ENCODE measurements at regions not wholly inside any gene's neighbourhood (a gene's known extent, or its start where the extent isn't known, plus 50 kb on each side); places are given as distances from the start of the nearest gene placed in this dataset.
A peak's percentile ranks its signal among the peaks of the same experiment; 100 is the strongest.

- Histone ChIP-seq H3K36me3 (ENCODE audit: control insufficient read depth in 2 of 3, insufficient read depth in 3 of 3, low read length in 3 of 3) (no peaks in the 10 kb centered on the region), H3K4me3 (ENCODE audit: low read length in 3 of 3) (no peak overlapping the region), H3K9ac (ENCODE audit: low read length in 3 of 3) (no peak overlapping the region), H3K9me3 (ENCODE audit: control insufficient read depth in 2 of 3, insufficient read depth in 1 of 3, low read length in 3 of 3) (no peaks in the 10 kb centered on the region), H3K27ac (ENCODE audit: low read depth in 2 of 2, low read length in 2 of 2) (no peak overlapping the region), H3K4me1 (ENCODE audit: control insufficient read depth in 2 of 3, insufficient read depth in 2 of 3, low read depth in 1 of 3, low read length in 3 of 3) (no peaks in the 10 kb centered on the region), H3K27me3 (ENCODE audit: control insufficient read depth, insufficient read depth, low read length) (no peaks in the 10 kb centered on the region)
- intact Hi-C loops (cut with DNase I) = no loop called here
- no peak for TF ChIP-seq CTCF (IDR thresholded peaks at IDR 0.05; ENCODE audit: borderline replicate concordance, extremely low read depth, insufficient read depth)
- no peak for FAIRE-seq
- DNase-seq = no peak
Measured at GRCh38 chr20:60354024-60354580, 395.9 kb downstream of the CDH26 start.

GRCh38 chr20:60358101-60358500, 399.9 kb downstream of the CDH26 start:
- peak in 1 of 5 donors; percentile 8 for DNase-seq
- intact Hi-C loops (cut with DNase I) = no loop called here
- Histone ChIP-seq H3K9me3 (ENCODE audit: control insufficient read depth in 2 of 3, insufficient read depth in 1 of 3, low read length in 3 of 3) (no peaks in the 10 kb centered on the region), H3K36me3 (ENCODE audit: control insufficient read depth in 2 of 3, insufficient read depth in 3 of 3, low read length in 3 of 3) (no peaks in the 10 kb centered on the region), H3K4me3 (ENCODE audit: low read length in 3 of 3) (no peak overlapping the region), H3K27me3 (ENCODE audit: control insufficient read depth, insufficient read depth, low read length) (no peaks in the 10 kb centered on the region), H3K27ac (ENCODE audit: low read depth in 2 of 2, low read length in 2 of 2) (no peak overlapping the region), H3K4me1 (ENCODE audit: control insufficient read depth in 2 of 3, insufficient read depth in 2 of 3, low read depth in 1 of 3, low read length in 3 of 3) (no peaks in the 10 kb centered on the region), H3K9ac (ENCODE audit: low read length in 3 of 3) (no peak overlapping the region)
- FAIRE-seq = no peak
- TF ChIP-seq CTCF (IDR thresholded peaks at IDR 0.05; ENCODE audit: borderline replicate concordance, extremely low read depth, insufficient read depth) = no peak

- FAIRE-seq = no peak
Measured at GRCh38 chr20:60359010-60359409, 400.8 kb downstream of the CDH26 start.

More at GRCh38 chr20:60359010-60359409, 400.8 kb downstream of the CDH26 start:
- DNase-seq = no peak
- no peak overlapping the region for H3K9ac ChIP-seq (ENCODE audit: low read length in 3 of 3)
- no peaks in the 10 kb centered on the region for H3K27me3 ChIP-seq (ENCODE audit: control insufficient read depth, insufficient read depth, low read length)
- no peaks in the 10 kb centered on the region for H3K9me3 ChIP-seq (ENCODE audit: control insufficient read depth in 2 of 3, insufficient read depth in 1 of 3, low read length in 3 of 3)
- no peaks in the 10 kb centered on the region for H3K36me3 ChIP-seq (ENCODE audit: control insufficient read depth in 2 of 3, insufficient read depth in 3 of 3, low read length in 3 of 3)
- no peak overlapping the region for H3K27ac ChIP-seq (ENCODE audit: low read depth in 2 of 2, low read length in 2 of 2)
- intact Hi-C loops (cut with DNase I) = no loop called here
- no peak for TF ChIP-seq CTCF (IDR thresholded peaks at IDR 0.05; ENCODE audit: borderline replicate concordance, extremely low read depth, insufficient read depth)
- H3K4me3 ChIP-seq (ENCODE audit: low read length in 3 of 3) = no peak overlapping the region
- H3K4me1 ChIP-seq (ENCODE audit: control insufficient read depth in 2 of 3, insufficient read depth in 2 of 3, low read depth in 1 of 3, low read length in 3 of 3) = no peaks in the 10 kb centered on the region

Data from kidney (tissue), 13 donors.